WI38 (cell line): ENCODE measurements at regions not wholly inside any gene's neighbourhood (a gene's known extent, or its start where the extent isn't known, plus 50 kb on each side); places are given as distances from the start of the nearest gene placed in this dataset.

ENCODE experiments used
- H3K4me3 ChIP-seq: 2 replicates; pipeline ENCODE4 v1.5.1; 2011; ENCODE audit warnings: low read depth, mild to moderate bottlenecking, control low read depth, low read length
- TF ChIP-seq, protein P1 (sequence below): IDR thresholded peaks from 2 replicates; pipeline ENCODE4 v1.5.1; 2012; ENCODE audit warnings: low read depth, mild to moderate bottlenecking, control low read depth, low read length

DNA sequence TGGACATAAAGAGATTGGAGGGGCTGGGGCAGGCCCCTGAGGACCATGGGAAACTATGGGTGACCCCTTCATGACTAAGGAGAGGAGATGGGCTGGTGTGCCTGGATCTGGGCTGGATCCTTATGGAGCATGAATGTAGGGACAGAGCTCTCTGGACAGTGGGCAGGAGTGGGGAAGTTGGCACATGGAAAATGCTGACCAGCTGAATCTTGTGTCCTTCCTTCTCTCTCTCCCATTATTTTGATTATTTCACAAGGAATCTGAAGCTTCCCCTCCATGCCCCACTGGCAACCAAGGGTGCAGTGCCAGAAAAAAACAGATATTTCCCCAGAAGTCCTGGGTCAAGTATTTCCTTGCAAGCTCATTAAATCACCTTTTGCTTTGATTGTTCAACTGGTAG lies 175.2 kb downstream of the DHX35 start:
- no peak overlapping the region for H3K4me3 ChIP-seq
- TF ChIP-seq, protein P1, sequence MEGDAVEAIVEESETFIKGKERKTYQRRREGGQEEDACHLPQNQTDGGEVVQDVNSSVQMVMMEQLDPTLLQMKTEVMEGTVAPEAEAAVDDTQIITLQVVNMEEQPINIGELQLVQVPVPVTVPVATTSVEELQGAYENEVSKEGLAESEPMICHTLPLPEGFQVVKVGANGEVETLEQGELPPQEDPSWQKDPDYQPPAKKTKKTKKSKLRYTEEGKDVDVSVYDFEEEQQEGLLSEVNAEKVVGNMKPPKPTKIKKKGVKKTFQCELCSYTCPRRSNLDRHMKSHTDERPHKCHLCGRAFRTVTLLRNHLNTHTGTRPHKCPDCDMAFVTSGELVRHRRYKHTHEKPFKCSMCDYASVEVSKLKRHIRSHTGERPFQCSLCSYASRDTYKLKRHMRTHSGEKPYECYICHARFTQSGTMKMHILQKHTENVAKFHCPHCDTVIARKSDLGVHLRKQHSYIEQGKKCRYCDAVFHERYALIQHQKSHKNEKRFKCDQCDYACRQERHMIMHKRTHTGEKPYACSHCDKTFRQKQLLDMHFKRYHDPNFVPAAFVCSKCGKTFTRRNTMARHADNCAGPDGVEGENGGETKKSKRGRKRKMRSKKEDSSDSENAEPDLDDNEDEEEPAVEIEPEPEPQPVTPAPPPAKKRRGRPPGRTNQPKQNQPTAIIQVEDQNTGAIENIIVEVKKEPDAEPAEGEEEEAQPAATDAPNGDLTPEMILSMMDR: no peak

DNA sequence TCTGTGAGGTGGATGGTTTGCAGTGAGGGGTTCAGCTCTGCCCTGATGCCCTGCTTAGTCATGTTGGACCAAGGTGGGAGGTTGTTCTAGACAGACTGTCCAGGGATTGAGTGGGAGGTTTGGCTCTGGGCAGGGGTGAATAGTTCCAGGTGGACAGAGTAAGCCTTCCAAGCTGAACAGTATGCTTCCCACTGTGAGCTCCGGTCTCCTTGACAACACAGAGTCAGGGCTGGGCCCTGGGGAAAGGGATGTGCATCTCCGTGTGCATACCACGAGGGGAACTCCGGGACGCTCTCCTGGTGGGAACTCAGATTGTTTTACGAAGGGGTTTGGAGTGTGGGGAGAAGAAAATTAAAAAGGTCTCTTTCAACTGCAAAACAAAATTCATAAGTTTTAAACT lies 174.7 kb downstream of the DHX35 start:
- TF ChIP-seq, protein P1: no peak
- H3K4me3 ChIP-seq: no peak overlapping the region

DNA sequence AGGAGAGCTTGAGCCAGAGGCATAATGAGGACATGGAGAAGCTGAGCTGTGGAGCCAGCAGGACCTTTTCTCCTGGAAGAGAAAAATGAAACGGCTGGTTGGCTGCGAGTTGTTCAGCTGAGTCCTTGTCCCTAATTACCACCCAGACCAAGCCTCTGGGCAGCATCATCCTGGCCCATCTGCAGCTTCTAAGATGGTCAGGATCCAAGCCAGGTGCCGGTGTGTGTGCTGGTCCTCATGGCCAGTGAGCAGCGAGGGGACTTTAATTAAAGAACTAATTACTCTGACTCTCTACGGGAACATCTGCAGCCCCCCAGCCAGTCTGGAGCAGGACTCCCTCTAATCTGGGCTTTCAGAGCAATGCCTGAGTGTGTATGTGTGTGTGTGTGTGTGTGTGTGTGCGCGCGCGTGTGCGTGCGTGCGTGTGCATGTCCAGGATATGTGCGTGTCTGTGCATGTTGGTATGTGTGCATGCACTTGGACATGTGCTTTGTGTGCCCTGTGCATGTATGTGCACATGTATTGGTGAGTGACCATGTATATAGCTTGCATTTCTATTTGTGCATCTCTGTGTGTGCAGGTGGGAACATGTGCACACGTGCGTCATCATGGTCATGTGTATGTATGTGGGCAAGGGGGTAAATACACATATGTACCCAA lies 173.9 kb downstream of the DHX35 start:
- H3K4me3 ChIP-seq: no peak overlapping the region
- TF ChIP-seq, protein P1: no peak

DNA sequence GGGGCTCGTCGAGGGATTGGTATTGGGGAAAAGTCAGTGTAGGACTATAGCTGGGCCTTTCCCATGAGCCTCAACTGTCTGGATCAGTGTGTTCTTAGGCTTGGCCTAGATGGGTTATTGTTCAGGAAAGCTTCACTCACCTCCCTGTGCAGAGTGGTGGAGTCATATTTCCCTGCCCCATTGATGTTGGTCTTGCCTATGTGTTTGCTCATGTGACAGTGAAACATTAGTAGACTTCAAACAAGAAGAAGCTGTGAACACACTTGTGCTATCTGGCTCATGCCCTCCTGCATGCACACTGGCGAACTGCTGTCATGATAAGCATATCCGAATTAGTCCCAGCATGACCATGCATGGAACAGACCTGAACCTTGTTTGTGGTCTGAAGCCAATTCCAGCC lies 171.1 kb downstream of the DHX35 start:
- H3K4me3 ChIP-seq: no peak overlapping the region
- TF ChIP-seq, protein P1: no peak

DNA sequence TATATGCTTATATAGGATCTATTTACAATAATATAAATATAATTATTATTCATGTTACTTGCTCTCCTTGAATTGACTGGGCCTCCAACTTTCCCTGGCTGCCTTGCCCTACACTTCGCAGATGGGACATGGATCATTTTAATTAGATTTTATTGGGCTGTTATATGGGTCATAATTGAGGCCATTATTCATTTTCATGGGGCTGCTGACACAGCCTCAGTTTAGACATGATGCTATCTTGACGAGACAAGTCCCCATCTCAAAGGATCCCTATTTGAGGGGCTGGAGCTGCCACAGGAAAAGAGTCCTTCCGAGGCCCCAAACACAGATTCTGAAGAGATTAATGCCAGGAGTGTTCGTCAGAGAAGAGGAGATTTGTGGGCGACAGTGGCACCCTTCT lies 170.4 kb downstream of the DHX35 start:
- no peak overlapping the region for H3K4me3 ChIP-seq
- TF ChIP-seq, protein P1: no peak

DNA sequence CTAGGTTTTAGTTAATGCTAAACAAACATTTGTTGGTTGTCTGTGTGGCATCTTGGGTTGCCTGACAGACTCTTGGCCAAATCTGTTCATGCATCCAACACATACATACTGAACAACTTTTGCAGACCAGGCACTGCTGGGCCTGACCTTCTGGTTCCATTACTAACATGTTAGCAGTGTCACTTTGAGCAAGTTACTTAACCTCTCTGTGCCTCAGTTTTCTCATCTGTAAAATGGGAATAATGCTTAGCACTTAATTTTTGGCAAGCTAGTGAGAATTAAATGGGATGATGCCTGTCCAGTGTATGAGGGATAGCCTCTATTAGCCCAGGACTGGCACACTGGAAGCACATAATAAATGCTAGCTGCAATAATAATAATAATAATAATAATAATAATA lies 169.9 kb downstream of the DHX35 start:
- H3K4me3 ChIP-seq: no peak overlapping the region
- TF ChIP-seq, protein P1: no peak

DNA sequence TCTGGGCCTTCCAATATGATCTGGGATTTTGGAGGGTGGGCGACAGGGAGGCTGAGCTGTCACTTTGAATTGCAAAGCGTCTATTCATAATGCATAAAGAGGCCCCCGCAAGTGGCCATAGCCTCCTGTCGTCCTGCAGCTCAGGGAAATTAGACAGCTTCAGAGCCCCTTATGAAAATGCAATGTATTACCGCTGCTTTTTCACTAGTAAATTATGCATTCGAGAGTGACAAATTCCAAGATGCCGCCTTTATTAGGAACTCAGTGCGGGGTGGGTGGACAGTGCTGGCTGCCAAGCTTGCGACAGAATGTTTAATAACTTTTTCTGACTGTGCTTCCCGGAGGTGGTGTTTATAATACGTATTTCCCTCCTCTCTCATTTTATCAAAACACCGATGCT lies 168.5 kb downstream of the DHX35 start:
- H3K4me3 ChIP-seq: no peak overlapping the region
- TF ChIP-seq, protein P1: no peak
